OCI-LY3 (cell line): ENCODE measurements at regions not wholly inside any gene's neighbourhood (a gene's known extent, or its start where the extent isn't known, plus 50 kb on each side); places are given as distances from the start of the nearest gene placed in this dataset.

ENCODE experiments used
- H2AFZ ChIP-seq: fragments of 200-600, 300-600 bp; shearing (Covaris generic); 2 replicates; pipeline ENCODE4 v1.6.0; 2014; ENCODE audit warnings: antibody characterized with exemption, low read depth, low read length
- H3K27ac ChIP-seq: fragments of 200-600, 300-600 bp; sonication (generic); 2 replicates; pipeline ENCODE4 v1.5.1; 2014; ENCODE audit warnings: mild to moderate bottlenecking, low read length, moderate library complexity, mixed read lengths
- H3K27me3 ChIP-seq: fragments of 200-600, 300-600 bp; sonication (generic); 2 replicates; pipeline ENCODE4 v1.6.1; 2014; ENCODE audit warnings: low read depth, low read length, mixed read lengths
- H3K36me3 ChIP-seq: fragments of 200-600, 300-600 bp; sonication (generic); replicated peaks from 2 replicates; pipeline ENCODE3; 2014; ENCODE audit warnings: low read depth, low read length, mixed read lengths
- H3K4me1 ChIP-seq: fragments of 300-600, 200-600 bp; sonication (generic); 2 replicates; pipeline ENCODE4 v1.6.1; 2014; ENCODE audit warnings: low read length, mixed read lengths
- H3K4me2 ChIP-seq: fragments of 200-600, 300-600 bp; sonication (generic); 2 replicates; pipeline ENCODE4 v1.6.1; 2014; ENCODE audit warnings: low read length, mixed read lengths
- H3K4me3 ChIP-seq: fragments of 300-600, 200-600 bp; sonication (generic); 2 replicates; pipeline ENCODE4 v1.5.1; 2014; ENCODE audit warnings: antibody characterized with exemption, mild to moderate bottlenecking, low read length, moderate library complexity
- H3K79me2 ChIP-seq: fragments of 300-600, 200-600 bp; shearing (Covaris generic); 2 replicates; pipeline ENCODE4 v1.6.1; 2014; ENCODE audit warnings: mild to moderate bottlenecking, low read length, mixed read lengths
- H3K9ac ChIP-seq: fragments of 300-600, 200-600 bp; shearing (Covaris generic); 2 replicates; pipeline ENCODE4 v1.6.0; 2014; ENCODE audit warnings: mild to moderate bottlenecking, low read length, moderate library complexity
- H3K9me3 ChIP-seq: fragments of 200-600, 300-600 bp; shearing (Covaris generic); 2 replicates; pipeline ENCODE4 v1.6.1; 2014; ENCODE audit warnings: low read length, mixed read lengths; ENCODE audit not compliant: insufficient read depth
- H4K20me1 ChIP-seq: fragments of 200-600, 300-600 bp; sonication (generic); 2 replicates; pipeline ENCODE4 v1.6.1; 2016; ENCODE audit warnings: low read length, mixed read lengths; ENCODE audit not compliant: insufficient read depth
- EZH2phosphoT487 ChIP-seq: fragments of 200-600 bp; shearing (Covaris generic); IDR thresholded peaks from 2 replicates; pipeline ENCODE4 v1.6.1; 2018; ENCODE audit warnings: antibody characterized with exemption, mixed run types, low read depth
- TF ChIP-seq, protein P1 (sequence below): fragments of 200-600, 300-600 bp; sonication (generic); IDR thresholded peaks from 2 replicates; pipeline ENCODE4 v1.5.1; 2014; ENCODE audit warnings: antibody characterized with exemption, low read length, low read depth

DNA sequence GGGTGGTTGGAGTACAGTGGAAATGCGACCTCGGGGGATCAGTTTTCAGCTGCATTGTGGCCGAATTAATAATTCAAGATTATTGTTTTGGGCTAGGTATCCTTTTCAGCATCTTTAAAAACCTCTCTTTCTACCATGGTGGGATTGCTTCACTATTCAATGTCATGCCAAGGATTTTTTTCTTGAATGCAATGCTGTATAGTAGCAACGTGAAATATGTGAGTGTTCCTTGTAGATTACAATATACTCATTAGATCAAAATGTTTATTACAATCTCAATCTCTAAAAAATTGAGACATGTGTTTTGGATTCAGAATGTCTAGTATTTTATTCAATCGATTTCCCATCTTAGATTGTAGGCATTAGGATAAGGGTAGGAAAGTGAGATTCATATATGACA, 586.5 kb upstream of the TBL1XR1 start:
- TF ChIP-seq, protein P1, sequence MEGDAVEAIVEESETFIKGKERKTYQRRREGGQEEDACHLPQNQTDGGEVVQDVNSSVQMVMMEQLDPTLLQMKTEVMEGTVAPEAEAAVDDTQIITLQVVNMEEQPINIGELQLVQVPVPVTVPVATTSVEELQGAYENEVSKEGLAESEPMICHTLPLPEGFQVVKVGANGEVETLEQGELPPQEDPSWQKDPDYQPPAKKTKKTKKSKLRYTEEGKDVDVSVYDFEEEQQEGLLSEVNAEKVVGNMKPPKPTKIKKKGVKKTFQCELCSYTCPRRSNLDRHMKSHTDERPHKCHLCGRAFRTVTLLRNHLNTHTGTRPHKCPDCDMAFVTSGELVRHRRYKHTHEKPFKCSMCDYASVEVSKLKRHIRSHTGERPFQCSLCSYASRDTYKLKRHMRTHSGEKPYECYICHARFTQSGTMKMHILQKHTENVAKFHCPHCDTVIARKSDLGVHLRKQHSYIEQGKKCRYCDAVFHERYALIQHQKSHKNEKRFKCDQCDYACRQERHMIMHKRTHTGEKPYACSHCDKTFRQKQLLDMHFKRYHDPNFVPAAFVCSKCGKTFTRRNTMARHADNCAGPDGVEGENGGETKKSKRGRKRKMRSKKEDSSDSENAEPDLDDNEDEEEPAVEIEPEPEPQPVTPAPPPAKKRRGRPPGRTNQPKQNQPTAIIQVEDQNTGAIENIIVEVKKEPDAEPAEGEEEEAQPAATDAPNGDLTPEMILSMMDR = no peak
- no peak for TF ChIP-seq EZH2phosphoT487
- H4K20me1 ChIP-seq = no peaks in the 10 kb centered on the region
- no peak overlapping the region for H2AFZ ChIP-seq
- H3K4me3 ChIP-seq = no peak overlapping the region
- no peaks in the 10 kb centered on the region for H3K79me2 ChIP-seq
- no peak overlapping the region for H3K4me2 ChIP-seq
- no peaks in the 10 kb centered on the region for H3K9me3 ChIP-seq
- peaks cover 13% of the 10 kb centered on the region for H3K4me1 ChIP-seq
- H3K27me3 ChIP-seq = no peaks in the 10 kb centered on the region
- H3K36me3 ChIP-seq = no peaks in the 10 kb centered on the region
- H3K9ac ChIP-seq = no peak overlapping the region
- no peak overlapping the region for H3K27ac ChIP-seq

DNA sequence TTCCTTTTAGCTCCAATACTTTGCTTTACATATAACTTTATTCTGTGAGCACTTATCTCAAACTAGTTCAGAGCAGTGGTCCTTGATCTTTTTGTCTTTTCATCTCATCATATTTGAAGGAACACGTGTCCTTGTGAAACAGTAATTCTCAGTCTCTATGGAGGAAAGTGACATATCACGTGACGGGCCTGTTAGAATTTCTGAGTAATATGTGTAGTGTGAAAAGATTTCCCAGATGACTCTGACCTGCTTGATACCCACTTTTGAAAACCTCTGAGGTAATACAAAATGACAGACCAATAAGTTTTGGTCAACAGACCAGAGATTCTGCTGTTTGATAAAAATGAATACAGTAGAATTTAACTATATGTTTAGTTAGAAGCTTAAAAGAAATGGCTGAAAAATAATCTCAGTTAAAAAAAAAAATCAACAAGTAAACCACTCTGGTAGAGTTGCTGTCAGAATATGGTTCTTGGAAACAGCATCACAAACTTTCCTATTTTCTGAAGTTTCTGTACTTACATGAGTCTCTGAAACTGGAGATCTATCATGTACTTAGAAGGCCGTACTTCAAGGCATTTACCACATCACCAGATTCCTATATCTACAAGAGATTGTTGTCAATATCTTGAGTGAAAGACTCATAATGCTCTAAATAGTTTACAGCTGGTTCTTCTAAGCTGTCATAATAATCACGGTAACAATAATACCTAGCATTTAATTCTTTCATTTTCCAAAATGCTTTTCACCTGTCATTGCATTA, 590.2 kb upstream of the TBL1XR1 start:
- Histone ChIP-seq H3K79me2 (no peaks in the 10 kb centered on the region), H3K4me1 (peaks cover 13% of the 10 kb centered on the region), H3K9ac (no peak overlapping the region), H3K4me2 (peak overlapping the region; percentile 31), H3K27me3 (no peaks in the 10 kb centered on the region), H3K27ac (no peak overlapping the region), H3K9me3 (no peaks in the 10 kb centered on the region), H2AFZ (no peak overlapping the region), H3K4me3 (no peak overlapping the region), H3K36me3 (no peaks in the 10 kb centered on the region), H4K20me1 (no peaks in the 10 kb centered on the region)
- TF ChIP-seq, protein P1 = no peak
- no peak for TF ChIP-seq EZH2phosphoT487

DNA sequence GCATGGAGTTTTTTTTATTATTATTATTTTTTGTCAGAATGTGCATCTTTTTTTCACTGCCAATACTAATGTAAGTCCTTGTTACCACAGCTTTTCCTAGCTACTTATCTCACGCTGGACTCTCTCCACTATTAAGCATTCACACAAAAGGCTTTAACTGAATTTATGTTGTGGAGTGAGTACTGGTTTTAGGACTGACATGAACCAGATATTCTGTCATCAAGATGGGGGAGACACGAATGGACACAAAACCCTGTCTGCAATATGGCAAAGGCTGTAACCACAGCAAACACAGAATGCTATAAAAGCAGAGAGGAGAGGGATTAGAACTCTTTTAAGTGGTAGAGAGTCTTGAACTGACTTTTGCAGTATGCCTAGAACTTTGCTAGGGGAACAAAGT, 592.2 kb upstream of the TBL1XR1 start:
- no peak overlapping the region for H3K4me3 ChIP-seq
- no peak overlapping the region for H3K9ac ChIP-seq
- H3K27ac ChIP-seq = no peak overlapping the region
- H3K9me3 ChIP-seq = no peaks in the 10 kb centered on the region
- no peak overlapping the region for H2AFZ ChIP-seq
- H4K20me1 ChIP-seq = no peaks in the 10 kb centered on the region
- no peaks in the 10 kb centered on the region for H3K79me2 ChIP-seq
- H3K4me1 ChIP-seq = peaks cover 13% of the 10 kb centered on the region
- H3K27me3 ChIP-seq = no peaks in the 10 kb centered on the region
- no peaks in the 10 kb centered on the region for H3K36me3 ChIP-seq
- no peak overlapping the region for H3K4me2 ChIP-seq
- no peak for TF ChIP-seq EZH2phosphoT487
- TF ChIP-seq, protein P1 = no peak

DNA sequence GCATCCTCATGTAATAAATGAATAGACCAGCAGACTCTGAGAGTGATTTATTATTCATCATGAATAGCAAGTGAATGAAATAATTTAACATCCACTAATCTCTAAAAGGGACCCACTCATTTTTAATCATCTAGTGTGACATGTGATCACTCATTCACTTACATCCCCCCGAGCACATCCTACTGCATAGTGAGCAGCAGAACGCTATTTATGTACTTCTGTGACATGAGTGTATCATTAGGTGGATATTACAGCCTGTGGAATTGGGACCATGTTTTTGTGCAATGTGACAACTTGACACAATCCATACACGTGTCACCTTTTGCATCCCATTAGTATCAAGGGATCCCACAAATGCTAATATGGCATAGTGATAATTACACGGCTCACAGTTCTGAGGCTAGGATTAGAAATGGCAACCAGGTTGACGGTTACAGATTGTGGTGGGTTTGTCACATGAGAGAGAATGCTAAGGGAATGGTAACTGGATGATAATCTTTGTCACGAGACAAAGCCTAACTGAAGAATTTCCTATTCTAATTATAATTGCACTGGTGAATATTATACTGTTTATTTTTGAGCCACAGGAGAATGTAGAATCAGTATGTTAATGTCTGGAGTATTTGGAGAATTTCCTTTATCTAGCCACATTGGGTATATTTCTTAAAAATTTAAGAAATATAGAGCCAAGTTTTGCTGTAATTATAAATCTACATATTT, 595.2 kb upstream of the TBL1XR1 start:
- Histone ChIP-seq H3K36me3 (peaks cover 3% of the 10 kb centered on the region), H2AFZ (no peak overlapping the region), H3K9ac (no peak overlapping the region), H4K20me1 (no peaks in the 10 kb centered on the region), H3K27me3 (no peaks in the 10 kb centered on the region), H3K4me2 (no peak overlapping the region), H3K4me1 (peaks cover 16% of the 10 kb centered on the region), H3K27ac (no peak overlapping the region), H3K79me2 (no peaks in the 10 kb centered on the region), H3K4me3 (no peak overlapping the region), H3K9me3 (no peaks in the 10 kb centered on the region)
- no peak for TF ChIP-seq EZH2phosphoT487
- TF ChIP-seq, protein P1 = no peak
